NCI-H510A (cell line): ENCODE measurements at regions not wholly inside any gene's neighbourhood (a gene's known extent, or its start where the extent isn't known, plus 50 kb on each side); places are given as distances from the start of the nearest gene placed in this dataset.

ENCODE experiments used
- DNase-seq: peaks from one replicate; lab custom pipeline; 2025; lab: John Stamatoyannopoulos, UW

GRCh38 chr5:23072179-23072578 is 219.0 kb upstream of the CDH12 start:
- DNase-seq, result no peak

DNA sequence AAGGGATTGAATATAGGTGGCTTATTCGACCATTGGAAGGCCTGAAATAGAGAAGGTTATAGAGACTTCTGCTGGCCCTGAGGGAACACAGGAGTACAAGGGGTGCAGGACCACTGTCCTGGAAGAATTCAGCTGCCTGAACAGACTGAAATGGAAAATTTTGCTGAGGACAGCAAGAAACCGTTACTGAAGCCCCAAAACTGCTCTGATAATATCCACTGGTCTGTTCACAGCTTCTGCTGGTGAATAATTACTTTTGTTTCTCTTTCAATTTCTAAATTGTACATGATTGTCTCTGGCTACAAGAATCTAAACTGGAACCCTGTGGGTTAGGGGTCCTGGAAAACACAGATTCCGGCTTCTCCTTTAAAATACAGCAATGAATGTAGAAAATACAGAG is 218.5 kb upstream of the CDH12 start:
- no peak for DNase-seq

DNA sequence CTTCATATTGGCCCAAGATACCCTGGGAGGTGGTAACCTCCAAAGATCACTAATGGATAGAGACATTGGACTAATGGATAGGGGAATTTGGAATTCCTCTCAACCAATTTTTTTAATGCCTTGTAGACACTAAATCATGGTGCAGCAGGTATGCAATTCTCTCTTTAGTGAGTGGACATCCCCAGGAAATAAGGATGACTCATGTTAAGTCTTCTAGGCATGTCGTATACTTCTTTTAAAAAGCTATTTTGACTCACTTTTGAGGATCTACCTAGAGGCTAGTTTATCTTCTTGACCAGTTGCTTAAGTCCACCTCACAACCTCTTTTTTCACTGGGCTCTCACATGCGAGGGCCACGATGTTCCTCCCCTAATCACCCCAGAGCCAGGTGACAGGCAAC is 211.6 kb upstream of the CDH12 start:
- DNase-seq, result no peak

GRCh38 chr5:23053846-23054245 is 200.7 kb upstream of the CDH12 start:
- no peak for DNase-seq

- DNase-seq, result no peak
Observed at GRCh38 chr5:23042226-23042625, 189.1 kb upstream of the CDH12 start.

DNA sequence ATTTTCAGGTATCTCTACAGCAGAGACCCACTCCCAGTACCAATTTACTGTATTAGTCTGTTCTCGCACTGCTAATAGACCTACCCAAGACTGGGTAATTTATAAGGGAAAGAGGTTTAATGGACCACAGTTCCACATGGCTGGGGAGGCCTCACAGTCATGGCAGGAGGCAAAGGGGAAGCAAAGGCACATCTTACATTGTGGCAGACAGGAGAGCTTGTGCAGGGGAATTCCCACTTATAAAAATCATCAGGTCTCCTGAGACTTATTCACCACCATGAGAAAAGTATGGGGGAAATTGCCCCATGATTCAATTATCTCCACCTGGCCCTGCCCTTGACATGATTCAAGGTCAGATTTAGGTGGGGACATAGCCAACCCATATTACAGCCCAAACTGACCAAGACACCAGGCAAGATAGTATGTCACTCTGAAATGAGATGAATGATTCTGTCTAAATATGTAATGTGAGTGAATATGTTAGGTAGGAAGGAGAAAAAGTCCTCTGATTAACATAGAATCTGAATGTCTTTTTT is 182.5 kb upstream of the CDH12 start:
- no peak for DNase-seq

- no peak for DNase-seq
Observed at GRCh38 chr5:23033864-23034263, 180.7 kb upstream of the CDH12 start.

DNA sequence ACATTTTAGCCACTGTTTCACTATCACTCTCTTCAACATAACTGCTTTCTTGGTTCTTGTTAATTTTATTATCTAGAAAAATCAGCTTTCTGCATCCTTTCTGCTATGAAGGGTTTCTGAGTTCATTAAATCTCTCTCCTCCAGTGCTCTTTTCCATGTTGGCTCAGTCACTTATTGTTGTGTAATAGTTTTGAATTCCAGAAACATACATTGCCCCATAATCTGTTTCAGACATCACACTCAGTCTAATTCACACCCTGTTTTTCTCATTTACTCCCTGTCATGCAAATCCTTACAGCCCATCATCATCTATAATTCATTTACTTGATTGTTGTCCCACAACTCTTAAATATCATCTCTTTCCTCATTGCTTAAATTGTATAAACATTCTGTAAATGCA is 176.1 kb upstream of the CDH12 start:
- no peak for DNase-seq

- no peak for DNase-seq
Observed at GRCh38 chr5:23028445-23029021, 175.4 kb upstream of the CDH12 start.

DNA sequence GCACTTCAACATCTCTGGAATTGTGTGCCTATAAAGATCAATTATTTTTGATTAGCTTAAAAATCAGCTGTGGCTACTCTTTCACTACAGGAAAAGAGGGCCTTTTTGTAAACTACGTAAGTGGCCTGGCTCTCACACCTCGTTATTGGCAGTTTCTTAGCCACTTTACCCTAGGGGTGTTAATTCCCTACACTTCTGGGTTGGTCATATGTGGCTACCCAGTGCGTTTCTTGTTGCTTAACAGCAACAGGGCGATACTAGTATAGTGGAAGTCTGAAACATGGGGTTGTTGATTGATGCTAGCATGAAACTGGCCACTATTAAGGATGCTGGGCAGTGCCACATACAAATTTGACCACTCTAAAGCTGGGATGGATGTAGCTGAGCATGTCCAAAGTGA is 174.7 kb upstream of the CDH12 start:
- DNase-seq, result no peak

- no peak for DNase-seq
Observed at GRCh38 chr5:23027331-23027730, 174.2 kb upstream of the CDH12 start.

DNA sequence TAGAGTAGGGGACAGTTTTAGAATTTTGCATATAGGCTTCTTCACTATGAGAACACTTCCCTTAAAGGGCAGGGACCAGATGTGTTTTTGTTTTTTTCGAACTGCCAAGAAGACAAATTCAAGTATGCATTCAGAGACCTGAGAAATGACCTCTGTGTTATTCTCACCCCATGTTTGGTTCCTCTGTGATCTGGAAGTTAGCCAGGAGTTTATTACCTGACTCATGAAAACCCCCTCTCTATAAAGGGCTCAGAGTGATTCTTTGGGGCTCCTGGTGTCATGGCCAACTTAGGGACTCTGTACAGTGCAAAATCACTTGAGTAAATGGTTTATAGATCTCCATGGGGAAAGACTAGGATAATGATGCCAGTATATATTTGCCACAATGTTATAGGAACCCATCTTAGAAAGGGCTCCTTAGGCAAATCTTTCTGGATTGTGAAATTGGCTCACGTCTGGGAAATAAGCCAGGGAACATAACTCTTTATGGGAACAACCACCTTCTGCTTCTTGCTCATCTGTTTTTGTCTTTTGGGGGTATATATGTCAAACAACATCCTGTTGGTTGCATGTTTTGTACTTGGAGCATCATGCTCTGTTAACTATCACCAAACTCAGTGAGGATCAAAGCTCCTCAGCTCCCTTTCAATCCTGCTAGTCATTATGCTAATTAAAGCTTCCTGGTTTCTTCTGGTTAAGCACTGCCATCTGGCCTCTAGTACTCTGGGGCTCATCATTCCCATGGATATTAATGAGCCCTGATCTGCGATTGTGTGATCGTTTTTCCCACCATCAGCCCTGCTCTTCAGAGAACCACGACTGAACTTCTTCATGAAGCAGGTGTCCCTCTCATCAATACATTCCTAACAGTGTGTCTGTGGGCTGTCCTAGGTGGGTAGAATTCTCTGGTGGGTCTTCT is 173.4 kb upstream of the CDH12 start:
- no peak for DNase-seq

DNA sequence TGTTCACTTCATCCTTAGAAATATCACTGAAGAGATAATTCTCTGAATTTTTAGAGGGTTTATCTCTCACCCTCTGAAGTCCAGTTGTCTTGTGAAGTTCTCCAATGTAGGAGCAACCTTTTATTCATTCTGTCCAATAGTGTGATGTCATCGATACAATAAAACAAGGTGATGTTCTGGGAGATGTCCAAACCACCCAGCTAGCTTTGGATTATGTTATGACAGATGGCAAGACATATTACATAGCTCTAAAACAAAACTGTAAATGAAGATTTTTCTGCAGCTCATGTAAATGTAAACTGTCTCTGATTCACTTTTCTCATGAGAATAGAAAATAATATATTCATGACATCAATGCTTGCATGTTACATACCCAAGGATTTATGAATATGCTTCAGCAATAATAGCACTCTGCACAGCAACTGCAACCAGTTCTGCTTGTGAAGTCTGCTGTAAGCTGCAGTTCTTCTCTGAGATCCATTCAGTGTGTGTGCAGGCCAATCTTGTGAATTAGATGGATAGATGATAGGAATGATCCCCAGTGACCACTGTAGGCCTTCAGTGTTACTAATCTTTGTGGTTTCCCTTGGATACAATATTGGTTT is 172.6 kb upstream of the CDH12 start:
- no peak for DNase-seq

GRCh38 chr5:23024470-23024869 is 171.3 kb upstream of the CDH12 start:
- DNase-seq, result no peak

- DNase-seq, result no peak
Observed at GRCh38 chr5:23014825-23015224, 161.7 kb upstream of the CDH12 start.

DNA sequence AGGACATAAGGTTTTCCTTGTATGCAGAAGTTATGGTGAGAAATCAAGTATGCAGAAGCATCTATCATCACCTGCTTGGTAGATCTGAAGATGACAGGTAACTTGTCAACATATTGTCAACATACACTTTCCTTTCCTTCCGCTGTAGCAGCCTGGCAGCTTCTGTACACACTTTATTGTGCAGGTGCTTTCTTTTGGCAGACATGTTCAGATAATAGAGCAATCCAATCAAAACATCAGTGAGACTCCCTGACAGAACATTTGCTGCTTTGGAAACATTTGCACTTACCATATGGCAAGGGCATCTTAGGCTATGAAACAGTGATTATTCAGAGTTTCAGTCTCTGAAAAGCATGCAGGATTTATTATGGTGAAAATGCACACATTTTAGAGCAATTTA is 161.1 kb upstream of the CDH12 start:
- peak; percentile 12 for DNase-seq

DNA sequence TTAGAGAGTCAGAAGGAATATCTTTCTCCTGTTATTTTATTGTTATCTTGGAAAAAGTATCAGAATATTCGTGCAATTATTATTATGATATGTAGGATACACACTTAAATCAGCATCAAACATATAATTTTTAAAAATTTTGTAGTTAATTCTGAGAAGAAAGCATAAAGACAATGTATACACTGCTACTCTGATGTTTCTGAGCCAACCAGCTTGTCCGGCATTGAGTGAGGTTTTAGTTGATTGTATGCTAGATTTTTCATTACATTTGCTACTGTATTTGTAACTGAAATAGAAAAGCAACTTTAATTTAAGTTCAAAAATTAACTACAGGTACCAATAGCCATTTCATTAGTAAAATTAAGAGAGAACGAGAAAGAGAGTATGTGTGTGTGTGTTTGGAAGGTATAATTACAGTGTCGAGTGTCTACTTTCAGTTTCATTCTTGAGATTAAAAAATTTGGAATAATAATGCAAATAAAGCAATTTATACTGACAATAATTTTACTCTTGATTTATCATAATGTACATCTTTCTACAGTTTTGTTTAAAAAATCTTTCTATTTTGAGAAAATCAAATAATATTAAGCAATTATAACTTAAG is 160.4 kb upstream of the CDH12 start:
- DNase-seq, result no peak

- no peak for DNase-seq
Observed at GRCh38 chr5:23012842-23013241, 159.7 kb upstream of the CDH12 start.

DNA sequence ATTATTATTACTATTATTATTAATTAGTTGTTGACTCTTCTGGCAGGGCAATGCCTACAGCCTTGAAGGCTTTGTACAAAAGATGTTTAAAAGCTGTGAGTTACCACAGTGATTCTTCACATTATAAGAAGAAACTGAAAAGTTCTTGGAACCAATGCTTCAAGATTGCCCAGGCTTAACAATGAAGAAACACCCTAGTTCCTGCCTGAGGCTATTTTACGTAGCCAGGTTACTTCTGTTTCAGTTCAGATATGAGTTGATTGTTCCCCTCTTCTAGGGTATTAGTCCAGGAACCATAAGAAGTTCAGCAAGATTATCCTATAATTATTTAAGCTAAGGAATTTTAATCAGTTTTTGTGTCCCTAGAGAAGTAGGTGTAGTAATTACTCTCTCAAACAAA is 154.6 kb upstream of the CDH12 start:
- no peak for DNase-seq

DNA sequence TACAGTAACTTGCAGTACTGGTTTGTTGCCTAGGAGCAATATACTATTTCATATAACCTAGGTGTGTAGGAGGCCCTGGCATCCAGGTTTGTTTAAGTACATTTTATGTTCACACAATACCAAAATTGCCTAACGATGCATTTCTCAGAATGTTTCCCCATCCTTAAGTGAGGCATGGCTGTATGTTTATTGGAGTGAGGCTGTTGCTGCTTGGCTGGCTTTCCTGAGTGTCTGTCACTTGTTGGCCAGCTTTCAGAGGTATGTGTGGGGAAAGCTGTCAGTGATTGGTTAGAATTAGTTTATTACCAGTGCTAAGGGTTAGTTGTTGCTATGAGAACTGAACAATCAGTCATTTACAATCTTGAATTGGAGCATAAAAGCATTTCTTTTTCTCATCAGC is 154.1 kb upstream of the CDH12 start:
- DNase-seq, result no peak

- no peak for DNase-seq
Observed at GRCh38 chr5:23001120-23001519, 148.0 kb upstream of the CDH12 start.

DNA sequence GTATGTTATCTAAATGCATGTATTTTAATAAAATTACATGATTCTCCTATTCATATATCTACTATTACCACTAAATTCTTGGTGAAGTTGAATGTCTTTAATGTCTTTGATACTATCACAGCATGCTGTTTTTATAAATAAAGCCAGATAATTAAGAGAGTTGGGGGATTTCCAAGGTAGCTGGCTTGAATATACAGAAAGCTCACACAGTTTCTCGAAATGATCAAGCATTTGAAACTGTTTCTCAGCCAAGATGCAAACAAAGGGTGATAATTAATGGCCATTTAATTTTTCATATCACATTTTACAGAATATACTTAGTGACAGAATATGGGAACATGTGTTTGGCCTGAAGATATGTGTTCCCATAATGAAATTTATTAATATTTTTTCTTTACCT is 145.6 kb upstream of the CDH12 start:
- DNase-seq, result no peak

- no peak for DNase-seq
Observed at GRCh38 chr5:22998362-22998761, 145.2 kb upstream of the CDH12 start.
